Esophagus muscularis mucosa (tissue), 4 donors: ENCODE measurements at regions not wholly inside any gene's neighbourhood (a gene's known extent, or its start where the extent isn't known, plus 50 kb on each side); places are given as distances from the start of the nearest gene placed in this dataset.

Experiments used
- DNase-seq: peaks from one replicate; pipeline ENCODE4 v3.0.0-alpha.2; 2017; ENCODE audit errors: extremely low spot score
- H3K27ac ChIP-seq, 4 donors: fragments of 200-600 bp; sonication (generic); replicated peaks in 1 of 4; 1 replicate in 3 of 4; 2 replicates in 1 of 4; pipeline ENCODE4 v1.5.1; 2016 to 2019; ENCODE audit warnings: mild to moderate bottlenecking in 1 of 4
- H3K27me3 ChIP-seq, 4 donors: fragments of 200-600 bp; sonication (generic); one replicate each; pipeline versions ENCODE4 v1.5.1 to v1.6.0; 2016 to 2019
- H3K36me3 ChIP-seq, 4 donors: fragments of 200-600 bp; sonication (generic); one replicate each; pipeline ENCODE4 v1.5.1; 2016 to 2019
- H3K4me1 ChIP-seq, 4 donors: fragments of 200-600 bp; sonication (generic); one replicate each; pipeline ENCODE4 v1.5.1; 2016 to 2019
- H3K4me3 ChIP-seq, 4 donors: fragments of 200-600 bp; sonication (generic); 1 replicate in 2 of 4; 2 replicates in 2 of 4; pipeline ENCODE4 v1.5.1; 2016 to 2019; ENCODE audit warnings: mild to moderate bottlenecking in 4 of 4, moderate library complexity in 1 of 4
- H3K9me3 ChIP-seq, 4 donors: fragments of 200-600 bp; sonication (generic); 1 replicate in 3 of 4; 2 replicates in 1 of 4; pipeline ENCODE4 v1.5.1; 2016 to 2019
- CTCF ChIP-seq, 3 experiments: fragments of 200-600 bp in 2 of 3; fragments of 450-650 bp in 1 of 3; sonication (generic) in 2 of 3; IDR thresholded peaks; one replicate each; pipeline ENCODE4 v1.5.1; 2017 to 2019; ENCODE audit warnings: antibody characterized with exemption in 3 of 3, mild to moderate bottlenecking in 2 of 3, moderate library complexity in 1 of 3
- EP300 ChIP-seq: sonication (generic); formaldehyde crosslinking; IDR thresholded peaks from one replicate; pipeline ENCODE4 v1.6.1; 2017; ENCODE audit warnings: antibody characterized with exemption
- POLR2A ChIP-seq: fragments of 450-650 bp; IDR thresholded peaks from one replicate; pipeline ENCODE4 v1.6.1; 2017; ENCODE audit warnings: antibody characterized with exemption, moderate library complexity, mild to moderate bottlenecking, low read depth
- POLR2AphosphoS5 ChIP-seq, 2 donors: sonication (generic); formaldehyde crosslinking; IDR thresholded peaks; one replicate each; pipeline ENCODE4 v1.6.1; 2017; ENCODE audit warnings: antibody characterized with exemption in 2 of 2
- WGBS: methylation state at CpG from one replicate; pipeline ENCODE4 v1.1.5; 2018; 5-methylcytosine and 5-hydroxymethylcytosine counted together
- intact Hi-C: fragments of 100-400 bp; cut with DNase I; formaldehyde crosslinking; loops from one replicate; pipeline ENCODE4 v1.15.1; 2023

- Histone ChIP-seq H3K36me3 (peaks cover 5 to 49% (median 33%) of the 10 kb centered on the region in 4 donors), H3K9me3 (no peaks in the 10 kb centered on the region), H3K27ac (no peak overlapping the region), H3K27me3 (no peaks in the 10 kb centered on the region), H3K4me3 (no peak overlapping the region), H3K4me1 (peaks cover 0 to 8% (median 5%) of the 10 kb centered on the region in 4 donors)
- intact Hi-C loops, result no loop called here
- 91% methylated on average over 1 of the region's 1 CpG for WGBS
- DNase-seq, result no peak
- TF ChIP-seq POLR2A (no peak), CTCF (IDR thresholded peaks at IDR 0.05) (no peak), EP300 (no peak), POLR2AphosphoS5 (IDR thresholded peaks at IDR 0.05) (no peak)
Measured at GRCh38 chr6:144474290-144474689, 189.2 kb downstream of the UTRN start.

- peaks cover 3 to 14% (median 8%) of the 10 kb centered on the region in 4 donors for H3K4me1 ChIP-seq
- TF ChIP-seq POLR2A, result no peak
- intact Hi-C loops, result no loop called here
- DNase-seq, result no peak
- H3K9me3 ChIP-seq, result no peaks in the 10 kb centered on the region
- no peak overlapping the region for H3K27ac ChIP-seq
- H3K4me3 ChIP-seq, result no peak overlapping the region
- H3K27me3 ChIP-seq, result no peaks in the 10 kb centered on the region
- peaks cover 5 to 52% (median 36%) of the 10 kb centered on the region in 4 donors for H3K36me3 ChIP-seq
Measured at GRCh38 chr6:144474904-144475303, 189.8 kb downstream of the UTRN start.

- Histone ChIP-seq H3K4me3 (no peak overlapping the region), H3K4me1 (peaks cover 8 to 19% (median 11%) of the 10 kb centered on the region in 4 donors), H3K27ac (no peak overlapping the region), H3K27me3 (no peaks in the 10 kb centered on the region), H3K36me3 (peaks cover 5 to 54% (median 38%) of the 10 kb centered on the region in 4 donors), H3K9me3 (no peaks in the 10 kb centered on the region)
- no peak for DNase-seq
- no peak for TF ChIP-seq POLR2AphosphoS5 (IDR thresholded peaks at IDR 0.05)
- no peak for TF ChIP-seq POLR2A
- no peak for TF ChIP-seq EP300
- TF ChIP-seq CTCF (IDR thresholded peaks at IDR 0.05), result no peak
- intact Hi-C loops, result no loop called here
Measured at GRCh38 chr6:144475411-144475810, 190.3 kb downstream of the UTRN start.

GRCh38 chr6:144476286-144476685 is 191.2 kb downstream of the UTRN start:
- DNase-seq, result no peak
- Histone ChIP-seq H3K4me1 (peaks cover 11 to 19% (median 12%) of the 10 kb centered on the region in 4 donors), H3K36me3 (peaks cover 5 to 61% (median 35%) of the 10 kb centered on the region in 4 donors), H3K9me3 (no peaks in the 10 kb centered on the region), H3K27me3 (no peaks in the 10 kb centered on the region), H3K4me3 (no peak overlapping the region), H3K27ac (no peak overlapping the region)
- intact Hi-C loops, result no loop called here
- 92% methylated on average over 3 of the region's 3 CpGs for WGBS
- no peak for TF ChIP-seq CTCF (IDR thresholded peaks at IDR 0.05)
- no peak for TF ChIP-seq EP300
- no peak for TF ChIP-seq POLR2A
- TF ChIP-seq POLR2AphosphoS5 (IDR thresholded peaks at IDR 0.05), result no peak

- intact Hi-C loops, result no loop called here
- 96% methylated on average over 1 of the region's 1 CpG for WGBS
- no peak for TF ChIP-seq POLR2AphosphoS5 (IDR thresholded peaks at IDR 0.05)
- no peak for TF ChIP-seq EP300
- no peak for TF ChIP-seq CTCF (IDR thresholded peaks at IDR 0.05)
- no peak for TF ChIP-seq POLR2A
- Histone ChIP-seq H3K4me1 (peaks cover 11 to 19% (median 12%) of the 10 kb centered on the region in 4 donors), H3K4me3 (no peak overlapping the region), H3K27me3 (no peaks in the 10 kb centered on the region), H3K27ac (no peak overlapping the region), H3K9me3 (no peaks in the 10 kb centered on the region), H3K36me3 (peaks cover 5 to 61% (median 33%) of the 10 kb centered on the region in 4 donors)
- no peak for DNase-seq
Measured at GRCh38 chr6:144477396-144477795, 192.3 kb downstream of the UTRN start.
